Nephron progenitor cell (in vitro differentiated cells): ENCODE measurements at regions not wholly inside any gene's neighbourhood (a gene's known extent, or its start where the extent isn't known, plus 50 kb on each side); places are given as distances from the start of the nearest gene placed in this dataset.

ENCODE experiments used
- DNase-seq: peaks from one replicate; pipeline ENCODE4 v3.0.0; 2021
- H3K27ac Mint-ChIP-seq: 2 replicates; pipeline ENCODE4 v1.8.0; 2021; ENCODE audit warnings: mild to moderate bottlenecking, moderate library complexity, mixed read lengths
- H3K27me3 Mint-ChIP-seq: 2 replicates; pipeline ENCODE4 v1.8.0; 2021; ENCODE audit warnings: mild to moderate bottlenecking, low read depth, mixed read lengths; ENCODE audit not compliant: poor library complexity
- H3K36me3 Mint-ChIP-seq: 2 replicates; pipeline ENCODE4 v1.8.0; 2021; ENCODE audit warnings: low read depth, mixed read lengths
- H3K4me1 Mint-ChIP-seq: 2 replicates; pipeline ENCODE4 v1.8.0; 2021; ENCODE audit warnings: mixed read lengths
- H3K4me3 Mint-ChIP-seq: 2 replicates; pipeline ENCODE4 v1.8.0; 2021; ENCODE audit warnings: mild to moderate bottlenecking, moderate library complexity, mixed read lengths
- H3K9me3 Mint-ChIP-seq: 2 replicates; pipeline ENCODE4 v1.8.0; 2021; ENCODE audit warnings: mild to moderate bottlenecking, moderate library complexity, mixed read lengths
- CTCF ChIP-seq: fragments of 200-600 bp; sonication (generic); IDR thresholded peaks from 2 replicates; pipeline ENCODE4 v1.5.0; 2021; ENCODE audit warnings: antibody characterized with exemption

GRCh38 chr2:164384434-164384833, 236.8 kb downstream of the GRB14 start:
- H3K4me1 Mint-ChIP-seq = no peaks in the 10 kb centered on the region
- no peaks in the 10 kb centered on the region for H3K9me3 Mint-ChIP-seq
- H3K4me3 Mint-ChIP-seq = no peak overlapping the region
- H3K36me3 Mint-ChIP-seq = no peaks in the 10 kb centered on the region
- no peak for DNase-seq
- no peaks in the 10 kb centered on the region for H3K27me3 Mint-ChIP-seq
- no peak overlapping the region for H3K27ac Mint-ChIP-seq
- TF ChIP-seq CTCF = no peak

- Mint-ChIP-seq H3K27me3 (peaks cover 3% of the 10 kb centered on the region), H3K9me3 (peaks cover 26% of the 10 kb centered on the region), H3K4me3 (no peak overlapping the region), H3K4me1 (no peaks in the 10 kb centered on the region), H3K27ac (no peak overlapping the region), H3K36me3 (no peaks in the 10 kb centered on the region)
- DNase-seq = no peak
- TF ChIP-seq CTCF = no peak
These were observed 249.4 kb downstream of the GRB14 start for GRCh38 chr2:164371916-164372315.

- peaks cover 26% of the 10 kb centered on the region for H3K9me3 Mint-ChIP-seq
- H3K27me3 Mint-ChIP-seq = no peaks in the 10 kb centered on the region
- no peak overlapping the region for H3K27ac Mint-ChIP-seq
- no peak overlapping the region for H3K4me3 Mint-ChIP-seq
- no peak for TF ChIP-seq CTCF
- no peaks in the 10 kb centered on the region for H3K36me3 Mint-ChIP-seq
- H3K4me1 Mint-ChIP-seq = no peaks in the 10 kb centered on the region
- no peak for DNase-seq
These were observed 251.9 kb downstream of the GRB14 start for GRCh38 chr2:164369366-164369765.

- Mint-ChIP-seq H3K36me3 (no peaks in the 10 kb centered on the region), H3K4me3 (no peak overlapping the region), H3K4me1 (no peaks in the 10 kb centered on the region), H3K9me3 (peaks cover 26% of the 10 kb centered on the region), H3K27ac (no peak overlapping the region), H3K27me3 (no peaks in the 10 kb centered on the region)
- no peak for DNase-seq
- no peak for TF ChIP-seq CTCF
These were observed 252.4 kb downstream of the GRB14 start for GRCh38 chr2:164368896-164369295.

GRCh38 chr2:164363646-164364045, 257.6 kb downstream of the GRB14 start:
- DNase-seq = no peak
- no peak overlapping the region for H3K27ac Mint-ChIP-seq
- no peak overlapping the region for H3K4me3 Mint-ChIP-seq
- TF ChIP-seq CTCF = no peak
- no peaks in the 10 kb centered on the region for H3K4me1 Mint-ChIP-seq
- H3K36me3 Mint-ChIP-seq = no peaks in the 10 kb centered on the region
- no peaks in the 10 kb centered on the region for H3K9me3 Mint-ChIP-seq
- no peaks in the 10 kb centered on the region for H3K27me3 Mint-ChIP-seq

GRCh38 chr2:164351536-164351935, 269.7 kb downstream of the GRB14 start:
- H3K27ac Mint-ChIP-seq = no peak overlapping the region
- no peaks in the 10 kb centered on the region for H3K27me3 Mint-ChIP-seq
- no peaks in the 10 kb centered on the region for H3K4me1 Mint-ChIP-seq
- no peaks in the 10 kb centered on the region for H3K9me3 Mint-ChIP-seq
- TF ChIP-seq CTCF = no peak
- no peak overlapping the region for H3K4me3 Mint-ChIP-seq
- H3K36me3 Mint-ChIP-seq = no peaks in the 10 kb centered on the region
- DNase-seq = no peak
